ENCODE measurements at regions not wholly inside any gene's neighbourhood (a gene's known extent, or its start where the extent isn't known, plus 50 kb on each side); places are given as distances from the start of the nearest gene placed in this dataset.

- H3K27me3 ChIP-seq (replicated peaks; ENCODE audit: insufficient read depth, low read depth, low read length, poor library complexity), result no peaks in the 10 kb centered on the region
- H3K36me3 ChIP-seq (ENCODE audit: insufficient read depth, low read length, poor library complexity, severe bottlenecking), result no peaks in the 10 kb centered on the region
- DNase-seq (ENCODE audit: low spot score), result no peak
- H3K4me1 ChIP-seq (ENCODE audit: insufficient read depth, low read length, poor library complexity, severe bottlenecking), result no peaks in the 10 kb centered on the region
- no peak overlapping the region for H3K4me3 ChIP-seq (ENCODE audit: low read depth, low read length, poor library complexity, severe bottlenecking)
- CTCF ChIA-PET, result no interaction called here
- POLR2A ChIA-PET (ENCODE audit: low non-redundant PET), result no interaction called here
- no peak overlapping the region for H3K27ac ChIP-seq (ENCODE audit: low read depth, low read length, poor library complexity, severe bottlenecking)
- BruUV-seq (replicated peaks), result no TSS peak
- intact Hi-C loops (cut with micrococcal nuclease; ENCODE audit: unreplicated experiment), result no loop called here
- H3K9me3 ChIP-seq (ENCODE audit: low read depth, low read length, poor library complexity, severe bottlenecking), result no peaks in the 10 kb centered on the region
- TF ChIP-seq EZH2 (IDR thresholded peaks at IDR 0.05; ENCODE audit: borderline replicate concordance, low read depth, low read length, poor library complexity, severe bottlenecking), result no peak
- no peak for TF ChIP-seq CTCF (conservative IDR thresholded peaks at IDR 0.05; ENCODE audit: low read depth, low read length)
These were observed 188.4 kb upstream of the PWP1 start for GRCh38 chr12:107497231-107497630.

GRCh38 chr12:107500307-107500706 is 185.3 kb upstream of the PWP1 start:
- H3K36me3 ChIP-seq (ENCODE audit: insufficient read depth, low read length, poor library complexity, severe bottlenecking), result no peaks in the 10 kb centered on the region
- TF ChIP-seq EZH2 (IDR thresholded peaks at IDR 0.05; ENCODE audit: borderline replicate concordance, low read depth, low read length, poor library complexity, severe bottlenecking) (no peak), CTCF (conservative IDR thresholded peaks at IDR 0.05; ENCODE audit: low read depth, low read length) (no peak)
- CTCF ChIA-PET, result no interaction called here
- no peaks in the 10 kb centered on the region for H3K27me3 ChIP-seq (replicated peaks; ENCODE audit: insufficient read depth, low read depth, low read length, poor library complexity)
- BruUV-seq (replicated peaks), result no TSS peak
- no peak overlapping the region for H3K4me3 ChIP-seq (ENCODE audit: low read depth, low read length, poor library complexity, severe bottlenecking)
- H3K9me3 ChIP-seq (ENCODE audit: low read depth, low read length, poor library complexity, severe bottlenecking), result no peaks in the 10 kb centered on the region
- POLR2A ChIA-PET (ENCODE audit: low non-redundant PET), result no interaction called here
- intact Hi-C loops (cut with micrococcal nuclease; ENCODE audit: unreplicated experiment), result no loop called here
- no peak overlapping the region for H3K27ac ChIP-seq (ENCODE audit: low read depth, low read length, poor library complexity, severe bottlenecking)
- DNase-seq (ENCODE audit: low spot score), result no peak
- H3K4me1 ChIP-seq (ENCODE audit: insufficient read depth, low read length, poor library complexity, severe bottlenecking), result peaks cover 9% of the 10 kb centered on the region

GRCh38 chr12:107501681-107502080 is 183.9 kb upstream of the PWP1 start:
- Histone ChIP-seq H3K27me3 (replicated peaks; ENCODE audit: insufficient read depth, low read depth, low read length, poor library complexity) (no peaks in the 10 kb centered on the region), H3K4me3 (ENCODE audit: low read depth, low read length, poor library complexity, severe bottlenecking) (no peak overlapping the region), H3K9me3 (ENCODE audit: low read depth, low read length, poor library complexity, severe bottlenecking) (no peaks in the 10 kb centered on the region), H3K4me1 (ENCODE audit: insufficient read depth, low read length, poor library complexity, severe bottlenecking) (peaks cover 9% of the 10 kb centered on the region), H3K36me3 (ENCODE audit: insufficient read depth, low read length, poor library complexity, severe bottlenecking) (no peaks in the 10 kb centered on the region), H3K27ac (ENCODE audit: low read depth, low read length, poor library complexity, severe bottlenecking) (no peak overlapping the region)
- no peak for DNase-seq (ENCODE audit: low spot score)
- CTCF ChIA-PET, result no interaction called here
- intact Hi-C loops (cut with micrococcal nuclease; ENCODE audit: unreplicated experiment), result no loop called here
- no peak for TF ChIP-seq EZH2 (IDR thresholded peaks at IDR 0.05; ENCODE audit: borderline replicate concordance, low read depth, low read length, poor library complexity, severe bottlenecking)
- no peak for TF ChIP-seq CTCF (conservative IDR thresholded peaks at IDR 0.05; ENCODE audit: low read depth, low read length)
- BruUV-seq (replicated peaks), result no TSS peak
- POLR2A ChIA-PET (ENCODE audit: low non-redundant PET), result no interaction called here
